Tongue (tissue), 1 donor: ENCODE measurements at regions not wholly inside any gene's neighbourhood (a gene's known extent, or its start where the extent isn't known, plus 50 kb on each side); places are given as distances from the start of the nearest gene placed in this dataset.
"Not testable (repeated sequence)": the region's sequence is repeated elsewhere in the genome, so short reads cannot be mapped to it uniquely, and the experiment has no call there.

Experiments used
- DNase-seq: peaks from one replicate; pipeline ENCODE4 v3.0.0-alpha.2; 2015

- DNase-seq: no peak
These were observed 370.2 kb upstream of the BRINP1 start for GRCh38 chr9:119739476-119739875.

GRCh38 chr9:119736491-119737454, 367.5 kb upstream of the BRINP1 start:
- no peak for DNase-seq

DNA sequence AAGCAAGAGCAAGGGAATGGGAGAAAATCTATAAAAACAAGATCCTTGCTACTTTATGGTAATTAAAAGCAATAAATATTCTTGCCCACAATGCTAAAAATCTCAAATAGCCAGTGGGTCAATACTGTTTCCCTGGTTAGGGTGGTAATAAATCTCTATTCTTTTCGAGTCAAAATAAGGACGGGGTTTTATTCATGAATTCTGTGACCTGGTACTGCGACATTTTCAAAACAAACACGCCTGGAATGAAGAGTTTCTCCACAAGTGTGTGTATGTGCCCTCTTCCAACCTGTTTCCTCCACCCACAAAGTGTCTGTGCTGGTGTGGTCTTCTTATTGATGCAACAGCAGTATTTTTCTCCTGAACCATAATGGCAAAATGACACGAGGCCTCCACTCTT, 358.8 kb upstream of the BRINP1 start:
- DNase-seq: no peak

- no peak for DNase-seq
These were observed 356.8 kb upstream of the BRINP1 start for GRCh38 chr9:119726035-119726434.

- DNase-seq: no peak
These were observed 353.1 kb upstream of the BRINP1 start for GRCh38 chr9:119722384-119722783.

- DNase-seq: no peak
These were observed 343.1 kb upstream of the BRINP1 start for GRCh38 chr9:119712325-119712724.

GRCh38 chr9:119709431-119709830, 340.2 kb upstream of the BRINP1 start:
- DNase-seq: no peak

DNA sequence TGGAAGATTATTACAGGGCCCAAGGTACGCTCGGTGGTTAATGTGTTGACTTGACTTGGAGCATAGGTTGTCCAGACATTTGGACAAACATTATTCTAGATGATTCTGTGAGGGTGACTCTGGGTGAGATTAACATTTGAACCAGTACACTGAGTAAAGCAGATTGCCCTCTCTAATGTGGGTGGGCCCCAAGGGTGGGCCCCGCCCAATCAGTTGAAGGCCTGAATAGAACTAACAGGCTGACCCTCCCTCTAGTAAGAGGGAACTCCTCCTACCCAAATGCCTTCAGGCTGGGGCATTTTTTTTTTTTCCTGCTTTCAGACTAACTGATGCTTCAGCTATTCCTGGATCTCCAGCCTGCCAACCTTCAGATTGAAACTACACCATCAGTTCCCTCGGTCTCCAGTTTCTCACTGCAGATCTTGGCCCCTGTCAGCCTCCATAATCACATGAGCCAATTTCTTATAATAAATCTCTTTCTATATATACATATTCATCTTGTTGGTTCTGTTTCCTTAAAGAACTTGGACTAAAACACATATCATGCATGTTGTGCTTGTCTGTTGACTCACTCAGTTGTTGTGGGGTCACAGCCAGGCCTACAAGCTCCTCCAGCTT, 338.1 kb upstream of the BRINP1 start:
- DNase-seq: no peak

DNA sequence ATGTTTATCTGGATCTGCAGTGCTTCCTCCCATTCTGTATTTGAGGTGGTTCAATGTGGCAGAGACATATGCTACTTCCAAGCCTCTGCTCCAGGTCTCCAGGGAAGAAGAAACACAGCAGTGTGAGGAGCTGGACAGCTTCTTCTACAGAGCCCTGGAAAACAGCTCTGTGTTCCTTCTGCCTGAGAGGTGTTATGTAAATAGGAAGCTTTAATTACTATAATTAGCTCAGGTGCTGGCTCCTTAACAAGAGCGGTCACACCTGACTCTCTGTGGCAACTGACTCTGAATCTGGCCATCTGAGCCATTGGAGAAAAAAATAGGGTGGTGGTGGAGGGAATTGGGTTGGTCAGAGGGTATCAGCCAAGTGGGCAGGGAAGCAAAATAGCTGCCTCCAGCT, 332.4 kb upstream of the BRINP1 start:
- no peak for DNase-seq

DNA sequence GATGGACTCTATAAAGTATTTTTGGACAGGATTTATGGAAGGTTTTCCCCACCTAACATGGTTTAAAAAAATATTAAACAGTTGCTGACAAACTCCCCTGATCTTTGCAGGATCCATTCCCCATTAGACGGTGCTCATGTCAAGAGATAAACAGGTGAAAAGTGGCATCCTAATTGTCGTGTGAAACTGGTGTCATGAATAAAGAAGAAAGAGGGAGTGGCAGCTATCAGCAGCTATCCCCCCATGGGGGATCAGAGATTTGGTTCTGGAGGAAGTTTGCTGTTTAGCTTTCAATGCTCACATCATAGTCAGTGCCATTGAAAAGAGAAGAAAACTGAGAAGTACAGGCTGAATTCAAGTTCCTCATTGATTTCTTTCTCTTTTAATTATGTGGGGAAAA, 329.3 kb upstream of the BRINP1 start:
- no peak for DNase-seq

DNA sequence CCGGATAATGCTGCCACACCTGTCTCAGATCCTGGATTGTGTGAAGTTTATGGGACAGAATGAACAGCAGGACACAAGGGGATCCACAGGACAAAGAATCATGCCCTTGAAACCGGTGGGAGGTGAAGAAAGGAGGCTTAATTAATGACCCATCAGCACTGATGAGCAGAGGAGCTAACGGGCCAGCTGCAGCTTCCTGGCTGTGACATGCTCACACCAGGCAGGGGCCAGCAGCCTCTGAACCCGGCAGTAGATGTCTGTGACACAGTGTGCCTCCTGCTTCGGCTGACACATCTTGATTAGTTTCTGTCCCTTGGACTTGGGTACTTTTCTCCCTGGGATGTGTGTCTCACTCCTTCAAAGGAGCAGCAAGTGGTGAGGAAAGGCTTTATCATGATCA, 328.8 kb upstream of the BRINP1 start:
- no peak for DNase-seq

DNA sequence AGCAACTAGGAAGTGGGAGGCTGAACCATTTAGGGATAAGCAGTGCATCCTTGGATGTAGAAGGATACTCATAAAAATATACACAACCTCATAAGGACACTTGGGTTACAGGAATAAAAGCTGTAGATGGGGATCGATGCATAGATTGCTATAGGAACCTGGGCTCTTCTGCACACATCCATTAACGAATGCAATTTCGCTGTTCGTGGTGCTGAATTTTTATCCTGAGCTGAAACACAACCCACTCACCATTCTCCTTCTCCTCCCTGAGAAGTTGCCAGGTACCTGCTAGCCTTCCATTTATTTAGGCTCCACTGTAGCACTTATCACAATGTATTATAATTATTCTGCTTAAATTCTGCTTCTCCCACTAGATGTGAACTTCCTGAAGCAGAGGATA, 320.6 kb upstream of the BRINP1 start:
- DNase-seq: peak; percentile 10

DNA sequence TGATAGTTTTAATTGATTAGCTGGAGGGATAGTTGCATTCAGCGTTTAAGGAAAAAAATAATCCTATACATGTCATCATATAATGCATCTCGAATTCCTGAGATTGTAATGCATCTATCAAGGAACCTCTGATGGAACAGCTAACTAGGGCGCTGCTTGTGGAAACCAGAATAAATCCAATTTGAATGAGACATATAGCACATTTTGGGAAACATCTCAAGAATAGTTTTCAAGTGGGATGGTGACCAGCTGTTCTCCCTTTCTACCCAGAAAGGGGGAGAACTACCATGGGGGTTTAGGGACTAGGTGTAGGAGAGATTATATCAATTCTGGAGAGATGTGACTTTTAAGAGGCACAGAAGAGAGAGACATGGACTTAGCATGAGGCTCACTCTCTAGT, 319.3 kb upstream of the BRINP1 start:
- no peak for DNase-seq

- DNase-seq: no peak
These were observed 308.7 kb upstream of the BRINP1 start for GRCh38 chr9:119677811-119678505.

- no peak for DNase-seq
These were observed 306.7 kb upstream of the BRINP1 start for GRCh38 chr9:119675951-119676350.

DNA sequence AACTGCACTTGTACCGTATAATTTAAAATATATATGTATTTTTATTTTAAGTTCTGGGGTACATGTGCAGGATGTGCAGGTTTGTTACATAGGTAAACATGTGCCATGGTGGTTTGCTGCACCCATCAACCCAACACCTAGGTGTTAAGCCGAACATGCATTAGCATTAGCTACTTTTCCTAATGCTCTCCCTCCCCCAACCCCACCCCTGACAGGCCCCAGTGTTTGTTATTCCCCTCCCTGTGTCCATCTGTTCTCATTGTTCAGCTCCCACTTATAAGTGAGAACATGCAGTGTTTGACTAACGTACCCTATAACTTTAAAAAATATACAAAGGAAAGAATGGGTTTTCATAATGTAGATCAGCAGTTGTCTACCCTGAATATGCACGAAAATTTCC, 303.5 kb upstream of the BRINP1 start:
- not testable (repeated sequence) for DNase-seq

DNA sequence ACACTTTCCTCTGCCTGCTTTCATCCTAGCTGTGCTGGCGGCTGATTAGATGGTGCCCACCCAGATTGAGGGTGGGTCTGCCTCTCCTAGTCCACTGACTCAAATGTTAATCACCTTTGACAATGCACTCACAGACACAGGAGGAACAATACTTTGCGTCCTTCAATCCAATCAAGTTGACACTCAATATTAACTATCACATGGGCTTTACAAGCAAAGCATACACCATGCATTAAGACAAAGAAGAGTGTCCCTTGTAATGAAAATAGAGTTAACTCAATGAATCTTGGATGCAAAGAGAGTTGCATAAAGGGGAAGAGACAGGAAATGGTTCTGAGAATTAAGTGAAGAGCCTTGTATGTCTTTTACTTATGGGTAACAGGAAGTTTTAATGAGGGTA, 298.7 kb upstream of the BRINP1 start:
- DNase-seq: no peak

DNA sequence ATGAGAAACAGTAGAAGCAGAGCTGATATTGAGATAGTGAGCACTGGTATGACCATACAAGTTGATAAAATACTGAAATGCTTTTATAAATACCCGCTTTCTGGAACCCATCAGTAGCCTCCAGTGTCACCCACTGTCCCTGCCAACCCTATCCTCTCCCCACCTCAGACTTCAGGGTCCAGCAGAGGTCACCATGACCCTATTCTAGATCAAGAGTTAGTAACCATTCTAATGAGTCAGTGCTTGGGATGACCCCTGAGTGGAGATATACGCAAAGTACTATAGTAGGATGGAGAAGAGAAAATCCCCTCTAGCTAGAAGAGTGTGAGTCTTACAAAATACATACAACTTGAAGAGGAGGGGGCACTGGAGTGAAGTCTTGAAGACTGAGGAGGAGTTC, 297.9 kb upstream of the BRINP1 start:
- DNase-seq: no peak

- no peak for DNase-seq
These were observed 293.1 kb upstream of the BRINP1 start for GRCh38 chr9:119662329-119662728.

DNA sequence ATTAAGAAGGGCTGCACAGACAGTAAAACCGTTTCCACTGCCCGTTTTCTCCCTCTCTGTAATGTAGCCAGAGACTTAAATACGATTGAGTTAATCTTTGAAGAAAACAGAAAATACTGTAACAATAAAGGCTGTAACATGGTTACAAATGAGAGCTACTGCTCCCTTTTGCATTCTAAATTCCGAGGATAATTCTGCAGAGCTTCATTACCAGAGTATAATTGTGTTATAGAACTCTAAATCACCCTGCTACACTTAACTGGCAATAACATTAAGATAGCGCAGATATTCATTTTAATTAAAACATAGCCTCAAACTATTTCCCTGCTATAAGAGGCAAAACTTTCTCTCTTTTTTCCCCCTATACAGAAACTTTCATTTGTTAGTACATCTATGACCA, 283.7 kb upstream of the BRINP1 start:
- no peak for DNase-seq

DNA sequence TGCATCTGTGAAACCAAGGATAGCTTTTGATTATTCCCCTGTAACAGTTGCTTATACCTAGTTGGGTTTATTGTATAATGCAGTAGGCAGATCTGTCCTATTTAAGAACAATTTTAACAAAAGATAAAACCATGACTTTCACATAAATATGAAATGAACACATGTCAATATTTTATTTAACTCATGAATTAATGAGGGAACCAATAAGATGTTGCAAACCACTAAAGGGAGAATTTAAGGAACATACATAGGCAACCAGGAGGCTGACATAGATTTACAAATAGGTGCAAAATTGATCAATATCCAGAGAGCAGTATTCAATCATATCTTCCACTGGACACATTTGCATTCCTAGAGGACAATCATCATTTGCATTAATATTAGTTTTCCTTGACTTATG, 280.0 kb upstream of the BRINP1 start:
- no peak for DNase-seq

DNA sequence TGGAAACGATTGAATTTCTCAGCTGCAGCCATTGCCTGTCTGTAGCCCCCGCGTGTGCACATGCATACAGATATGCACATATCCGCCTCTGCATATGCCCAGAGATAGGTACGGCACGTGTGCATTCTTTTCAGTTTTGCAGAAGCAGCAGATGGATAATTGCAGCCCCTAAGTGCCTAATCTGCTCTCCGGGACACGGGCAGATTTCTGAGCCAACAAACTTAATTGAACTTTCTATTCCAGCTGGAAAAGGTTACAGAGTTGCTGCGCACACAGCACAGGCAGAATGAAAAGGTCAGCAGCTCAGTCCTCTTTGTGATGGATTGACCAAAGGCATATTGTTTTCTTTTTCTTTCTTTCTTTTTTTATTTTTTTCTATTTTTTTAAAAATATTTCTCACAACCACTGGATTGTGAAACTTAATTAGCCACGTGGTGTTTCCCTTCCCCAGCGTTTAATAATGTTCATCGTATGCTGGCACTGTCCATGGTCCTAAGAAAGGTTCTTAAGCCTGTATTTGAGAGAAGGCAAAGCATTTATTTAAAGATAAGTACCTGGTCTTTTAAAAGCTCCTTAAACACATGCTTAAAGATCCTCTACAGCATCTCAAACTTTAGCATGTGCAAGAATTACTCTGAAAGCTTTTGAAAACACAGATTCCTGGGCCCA, 270.2 kb upstream of the BRINP1 start:
- peak; percentile 32 for DNase-seq

DNA sequence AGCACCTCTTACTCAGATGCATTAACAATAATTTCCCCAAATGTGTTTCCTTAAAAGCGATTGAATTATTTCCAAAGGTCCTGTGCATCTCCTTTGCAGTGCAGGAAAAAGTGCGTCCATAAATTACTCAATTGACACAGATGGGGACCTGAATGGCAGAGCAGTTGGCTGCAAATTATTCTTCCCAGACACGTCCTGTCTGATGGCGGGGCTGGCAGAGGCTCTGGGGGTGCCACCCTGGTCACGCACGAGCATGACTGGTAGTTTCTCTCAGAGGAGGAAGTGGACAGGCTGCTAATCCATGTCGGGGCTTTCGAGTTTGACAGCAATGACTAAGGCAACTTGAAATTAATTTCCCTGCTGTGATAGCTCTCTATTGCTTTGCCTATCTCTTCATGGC, 264.8 kb upstream of the BRINP1 start:
- no peak for DNase-seq
